ENCODE measurements at regions not wholly inside any gene's neighbourhood (a gene's known extent, or its start where the extent isn't known, plus 50 kb on each side); places are given as distances from the start of the nearest gene placed in this dataset.
"Not testable (repeated sequence)": the region's sequence is repeated elsewhere in the genome, so short reads cannot be mapped to it uniquely, and the experiment has no call there.

DNA sequence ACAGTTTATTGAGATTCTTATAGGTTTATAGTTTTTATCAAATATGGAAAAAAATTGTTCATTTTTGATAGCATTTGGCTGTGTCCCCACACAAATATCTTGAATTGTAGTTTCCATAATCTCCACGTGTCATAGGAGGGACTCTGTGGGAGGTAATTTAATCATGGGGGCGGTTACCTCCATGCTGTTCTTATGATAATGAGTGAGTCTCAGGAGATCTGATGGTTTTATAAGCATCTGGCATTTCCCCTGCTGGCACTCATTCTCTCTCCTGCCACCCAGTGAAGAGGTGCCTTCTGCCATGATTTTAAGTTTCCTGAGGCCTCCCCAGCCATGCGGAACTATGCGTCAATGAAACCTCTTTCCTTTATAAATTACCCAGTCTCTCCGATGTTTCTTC, 420.6 kb upstream of the KAZN start:
- DNase-seq (ENCODE audit: extremely low read depth in 1 of 2, low read depth in 1 of 2), result not testable (repeated sequence)

DNA sequence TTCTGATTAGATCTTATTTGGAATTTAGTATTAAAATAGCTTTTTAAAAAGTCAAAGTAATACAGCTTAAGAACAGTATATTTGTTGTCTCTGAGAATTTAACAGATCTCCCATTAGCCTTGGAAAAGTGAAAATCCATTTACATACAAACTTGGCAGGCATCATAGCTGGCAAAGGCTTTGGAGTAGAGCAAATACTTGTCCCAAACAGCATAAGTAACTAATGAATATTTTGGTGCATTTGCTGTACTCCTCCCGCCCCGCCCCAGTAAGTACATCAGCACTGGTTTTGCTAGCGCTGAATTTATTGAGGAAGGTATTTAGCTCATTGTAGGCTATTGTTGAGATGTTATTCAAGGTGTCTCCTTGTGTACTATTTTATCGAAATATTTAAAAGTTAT, 417.7 kb upstream of the KAZN start:
- DNase-seq (ENCODE audit: extremely low read depth in 1 of 2, low read depth in 1 of 2), result no peak

DNA sequence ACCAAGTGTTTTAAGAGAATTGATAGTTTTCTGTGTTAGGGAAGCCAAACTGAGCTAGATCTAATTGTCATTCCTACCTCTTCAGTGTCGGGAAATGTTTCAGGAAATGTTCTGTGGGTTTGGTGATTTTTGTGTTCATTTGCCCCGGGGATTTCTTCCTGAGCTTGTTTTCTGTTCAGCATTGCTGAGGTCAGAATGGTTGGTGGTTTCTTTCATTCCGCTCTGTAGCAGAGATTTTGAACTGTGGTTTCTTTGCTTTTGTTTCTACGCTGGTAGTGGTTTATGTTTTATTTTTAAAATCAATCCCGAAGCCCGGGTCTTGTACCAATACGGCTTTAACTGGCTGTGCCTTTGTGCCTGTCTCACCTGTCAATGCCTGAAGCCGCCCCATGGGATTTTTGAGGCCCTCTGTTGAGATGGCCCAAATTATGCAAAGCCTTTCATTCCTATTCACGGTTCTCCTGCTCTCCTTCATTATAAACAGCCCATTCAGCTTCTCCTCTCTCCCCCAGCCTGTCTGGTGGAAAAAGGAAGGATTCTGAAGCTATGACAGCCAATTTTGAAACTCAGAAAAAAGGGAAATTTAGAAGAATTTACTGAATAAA, 417.2 kb upstream of the KAZN start:
- DNase-seq (ENCODE audit: extremely low read depth in 1 of 2, low read depth in 1 of 2), result no peak

DNA sequence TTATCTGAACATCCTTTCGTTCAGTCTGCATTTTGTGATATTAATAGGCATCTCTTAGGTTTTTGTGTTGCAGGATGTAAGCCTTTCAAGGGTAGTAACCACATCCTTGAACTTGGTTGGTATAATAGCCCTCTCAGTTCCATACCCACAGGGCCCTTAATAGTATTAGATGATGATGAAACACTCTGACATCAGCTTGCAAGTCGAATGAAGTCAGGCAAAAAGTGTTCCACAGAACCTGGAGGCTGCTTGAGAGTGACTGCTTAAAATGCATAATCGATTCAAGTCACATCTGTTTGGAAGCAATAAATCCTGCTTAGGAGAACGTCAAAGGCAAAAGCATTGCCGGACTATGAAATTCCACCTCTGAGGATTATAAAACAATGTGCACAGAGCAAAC, 415.6 kb upstream of the KAZN start:
- no peak for DNase-seq (ENCODE audit: extremely low read depth in 1 of 2, low read depth in 1 of 2)

DNA sequence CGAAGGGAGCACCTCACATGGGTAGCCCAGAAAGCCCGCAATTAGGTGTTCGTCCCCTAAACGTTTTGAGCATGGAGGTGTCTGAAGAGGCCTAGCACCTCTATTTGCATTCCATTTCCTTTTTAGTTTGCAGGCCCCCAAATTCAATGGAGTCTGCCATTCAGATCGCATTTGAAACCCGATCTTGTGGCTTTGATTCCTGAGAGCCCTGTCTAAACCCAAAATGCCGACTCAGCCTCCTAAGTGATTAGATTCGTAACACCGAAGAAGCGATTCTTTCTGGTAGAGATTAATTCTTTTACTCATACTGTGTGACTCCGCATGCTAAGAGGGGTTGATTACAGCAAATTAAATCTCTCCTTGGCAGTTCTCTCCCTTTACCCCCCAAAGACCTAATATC, 415.2 kb upstream of the KAZN start:
- DNase-seq (ENCODE audit: extremely low read depth in 1 of 2, low read depth in 1 of 2), result no peak

DNA sequence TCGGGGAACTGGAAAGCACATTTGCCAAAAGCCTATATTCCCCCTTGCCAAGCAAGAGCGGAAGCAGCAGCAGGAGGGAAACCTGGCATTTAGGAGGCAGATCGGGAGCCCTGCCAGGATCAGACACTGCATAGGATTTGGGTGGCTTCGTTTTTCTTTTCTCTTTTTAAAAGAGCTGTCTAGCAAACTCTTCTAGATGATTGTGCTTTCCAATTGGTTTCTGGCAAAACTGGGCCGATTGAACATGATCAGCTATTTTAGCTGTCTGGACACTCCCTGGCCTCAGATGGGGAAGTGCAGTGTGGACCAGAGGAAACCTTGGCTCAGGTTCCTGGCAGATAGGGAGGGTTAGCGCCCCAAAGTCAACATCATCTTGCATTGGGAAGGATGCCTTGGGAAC, 414.0 kb upstream of the KAZN start:
- DNase-seq (ENCODE audit: extremely low read depth in 1 of 2, low read depth in 1 of 2), result no peak

DNA sequence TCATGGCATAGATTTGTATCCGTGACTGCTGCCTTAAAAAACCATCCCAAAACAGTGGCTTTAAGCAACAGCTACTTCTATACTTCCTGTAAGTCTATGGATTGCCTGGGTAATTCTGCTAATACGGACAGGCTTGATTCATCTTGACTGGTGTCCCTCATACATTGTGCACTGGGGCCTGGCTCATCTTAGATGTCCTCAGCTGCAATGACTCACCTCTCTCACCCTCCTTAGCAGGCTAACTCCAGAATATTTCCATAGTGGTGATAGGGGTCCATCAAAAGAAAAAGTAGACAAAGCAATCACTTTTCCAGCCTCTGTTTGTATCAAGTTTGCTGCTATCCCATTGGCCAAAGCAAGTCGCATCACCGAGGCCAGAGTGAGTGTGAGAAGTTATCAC, 409.1 kb upstream of the KAZN start:
- no peak for DNase-seq (ENCODE audit: extremely low read depth in 1 of 2, low read depth in 1 of 2)

DNA sequence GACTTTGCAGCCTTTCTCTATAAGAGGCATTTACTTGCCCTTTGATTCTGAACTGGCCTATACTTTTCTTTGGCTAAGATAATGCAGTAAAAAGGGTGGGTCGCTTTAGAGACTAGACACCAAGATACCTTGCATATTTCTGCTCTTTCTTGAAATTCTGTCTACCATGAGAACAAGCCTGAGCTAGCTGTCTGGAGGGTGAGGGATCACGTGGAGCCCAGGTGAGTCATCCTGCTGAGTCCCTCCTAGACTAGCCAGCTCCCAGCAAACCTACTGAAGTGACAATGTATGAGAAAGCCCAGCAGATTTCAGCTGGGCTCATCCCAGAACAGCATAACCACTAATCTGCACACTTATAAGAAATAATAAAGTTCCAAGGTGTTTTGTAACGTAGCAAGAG, 408.0 kb upstream of the KAZN start:
- DNase-seq (ENCODE audit: extremely low read depth in 1 of 2, low read depth in 1 of 2), result no peak

DNA sequence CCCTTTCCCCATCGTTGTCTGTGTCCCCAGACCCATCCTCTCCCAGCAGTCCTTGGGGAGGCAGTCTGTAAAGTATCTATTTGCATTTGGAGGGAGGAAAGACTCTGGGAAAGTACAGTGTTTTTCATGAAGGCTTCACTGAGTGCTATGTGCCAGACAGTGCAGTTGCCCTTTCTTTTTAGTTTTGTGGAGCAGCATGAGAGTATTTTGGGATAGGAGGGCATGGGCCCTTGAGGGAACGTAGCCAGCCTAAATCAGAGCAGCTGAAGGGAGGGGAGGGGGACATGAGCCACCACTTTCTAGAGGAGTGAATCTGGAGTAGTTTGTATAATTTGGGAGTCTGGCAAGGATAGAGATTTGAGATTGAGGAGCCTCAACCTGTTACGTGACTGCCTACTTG, 404.0 kb upstream of the KAZN start:
- DNase-seq (ENCODE audit: extremely low read depth in 1 of 2, low read depth in 1 of 2), result no peak

DNA sequence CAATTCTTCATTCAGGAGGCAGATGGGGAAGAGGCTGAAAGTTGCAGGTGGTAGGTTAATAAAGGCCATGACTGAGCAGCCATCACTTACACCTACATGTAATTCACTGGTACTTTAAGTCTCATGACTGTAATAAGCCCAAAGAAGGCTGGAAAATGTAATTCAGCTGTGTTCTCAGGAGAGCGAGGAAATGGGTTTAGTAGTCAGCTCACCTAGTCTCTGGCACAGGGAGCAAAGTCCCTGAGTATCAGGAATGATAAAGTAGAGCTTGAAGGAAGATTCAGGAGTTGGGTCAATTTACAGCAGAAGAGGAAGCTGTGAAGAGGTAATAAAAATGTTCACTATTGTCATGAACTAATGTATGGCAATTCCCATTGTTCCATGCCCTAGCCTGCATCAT, 393.4 kb upstream of the KAZN start:
- no peak for DNase-seq (ENCODE audit: extremely low read depth in 1 of 2, low read depth in 1 of 2)

DNA sequence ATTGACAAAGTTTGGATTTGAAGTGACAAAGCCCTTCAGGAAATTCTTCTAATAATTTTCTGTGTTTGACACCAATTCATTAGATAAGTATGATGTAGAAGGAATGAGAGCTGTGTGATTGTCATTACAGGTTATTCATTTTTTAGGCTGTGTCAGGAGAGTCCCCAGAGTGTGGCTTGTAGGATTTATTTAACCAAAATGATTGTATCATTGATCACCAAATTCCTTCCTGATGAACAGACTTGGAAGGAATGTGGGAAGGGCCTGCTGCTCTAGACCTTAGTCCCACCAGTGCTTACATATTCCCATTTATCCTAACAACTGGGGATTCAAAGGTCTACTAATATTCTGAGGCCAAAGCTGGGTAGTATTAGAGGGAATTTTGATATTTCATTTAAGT, 383.3 kb upstream of the KAZN start:
- DNase-seq (ENCODE audit: extremely low read depth in 1 of 2, low read depth in 1 of 2), result no peak

DNA sequence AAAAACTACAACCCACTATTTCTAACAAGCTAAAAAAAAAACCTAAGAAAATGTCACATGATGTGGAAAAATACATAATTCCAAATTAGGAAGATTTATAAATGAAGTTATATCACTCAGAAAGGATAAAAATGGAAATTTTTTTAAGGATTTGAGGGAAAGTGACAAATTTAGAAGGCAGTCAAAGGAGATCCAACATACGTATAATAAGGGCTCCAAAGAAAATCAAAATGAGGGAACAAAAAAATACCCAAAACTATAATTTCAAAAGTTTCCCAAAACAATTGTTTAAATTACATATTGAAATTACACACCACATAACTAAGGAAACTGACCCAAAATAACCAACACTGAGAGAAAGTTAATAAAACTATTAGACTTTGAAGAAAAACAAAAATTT, 381.1 kb upstream of the KAZN start:
- DNase-seq (ENCODE audit: extremely low read depth in 1 of 2, low read depth in 1 of 2), result no peak

DNA sequence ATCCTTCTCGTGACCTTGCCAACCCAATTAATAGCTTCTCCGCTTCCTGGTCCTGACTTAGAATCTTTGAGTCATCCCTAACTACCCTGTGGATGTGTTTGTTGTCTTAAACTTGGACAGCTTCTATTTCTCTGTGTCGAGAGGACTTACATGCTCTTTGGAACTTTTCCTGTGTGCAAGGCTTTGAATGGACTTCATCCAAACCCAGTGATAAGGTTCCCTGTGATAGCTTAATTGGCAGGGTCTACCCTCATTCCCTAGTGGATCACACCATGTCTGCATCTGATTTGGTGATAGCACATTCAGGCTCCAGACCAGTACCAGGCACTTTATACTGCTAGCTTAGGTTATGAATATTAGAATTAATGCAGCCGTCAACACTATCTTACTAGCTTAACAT, 378.2 kb upstream of the KAZN start:
- DNase-seq (ENCODE audit: extremely low read depth in 1 of 2, low read depth in 1 of 2), result no peak

DNA sequence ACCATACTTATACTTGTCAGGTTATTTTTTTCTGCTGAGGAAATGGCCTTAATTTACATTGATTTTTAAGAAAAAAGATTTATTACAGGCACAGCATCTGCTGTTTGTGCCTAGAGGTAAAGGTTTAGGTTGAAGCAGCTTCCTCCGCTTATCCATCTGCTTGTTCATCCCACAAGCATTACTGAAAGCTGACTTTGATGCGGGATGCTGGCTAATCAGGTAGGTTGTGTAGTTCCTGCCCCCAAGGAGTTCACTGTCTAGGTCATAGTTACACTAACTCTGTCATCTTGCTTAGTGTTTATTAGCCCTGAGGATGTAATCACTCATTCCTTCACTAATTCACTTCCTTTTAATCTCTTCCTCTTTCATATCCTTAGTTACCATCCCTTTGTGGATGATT, 377.7 kb upstream of the KAZN start:
- no peak for DNase-seq (ENCODE audit: extremely low read depth in 1 of 2, low read depth in 1 of 2)

DNA sequence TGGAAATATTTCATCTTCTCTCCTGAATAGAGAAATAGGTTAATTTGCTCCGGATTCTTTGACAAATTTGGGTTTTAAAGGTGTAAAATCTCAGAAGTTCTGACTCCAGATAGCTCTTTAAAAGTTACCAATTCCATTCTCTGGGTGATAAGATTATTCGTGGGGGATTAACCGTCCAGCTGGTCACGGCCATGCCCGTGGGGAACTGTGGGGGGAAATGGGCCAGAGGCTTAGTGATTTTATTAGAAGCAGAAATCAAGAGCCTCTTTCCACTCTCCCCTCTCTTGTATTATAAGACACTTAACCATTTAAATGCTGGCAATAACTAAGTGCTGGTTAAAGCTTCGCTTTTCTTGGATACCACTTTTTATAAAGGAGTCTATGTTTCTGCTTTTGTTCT, 376.4 kb upstream of the KAZN start:
- no peak for DNase-seq (ENCODE audit: extremely low read depth in 1 of 2, low read depth in 1 of 2)

DNA sequence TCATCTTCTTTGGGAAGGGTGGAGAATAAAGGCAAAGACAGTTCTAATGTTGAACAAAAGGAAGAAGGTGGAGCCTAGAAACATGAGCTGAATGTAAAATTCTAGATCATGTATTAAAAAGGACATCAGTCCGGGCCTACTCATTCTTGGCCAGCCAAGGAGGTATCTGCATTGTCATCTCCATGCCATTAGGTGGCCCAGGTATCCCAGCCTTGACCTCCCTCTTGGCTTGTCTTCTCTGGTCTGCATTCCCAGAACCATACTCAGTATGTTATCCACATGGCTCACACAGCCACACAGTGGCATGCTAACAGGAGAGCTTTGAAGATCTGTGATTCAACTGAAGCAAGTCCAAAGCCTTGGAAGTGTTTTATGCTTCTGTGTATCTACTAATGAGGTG, 369.8 kb upstream of the KAZN start:
- no peak for DNase-seq (ENCODE audit: extremely low read depth in 1 of 2, low read depth in 1 of 2)

DNA sequence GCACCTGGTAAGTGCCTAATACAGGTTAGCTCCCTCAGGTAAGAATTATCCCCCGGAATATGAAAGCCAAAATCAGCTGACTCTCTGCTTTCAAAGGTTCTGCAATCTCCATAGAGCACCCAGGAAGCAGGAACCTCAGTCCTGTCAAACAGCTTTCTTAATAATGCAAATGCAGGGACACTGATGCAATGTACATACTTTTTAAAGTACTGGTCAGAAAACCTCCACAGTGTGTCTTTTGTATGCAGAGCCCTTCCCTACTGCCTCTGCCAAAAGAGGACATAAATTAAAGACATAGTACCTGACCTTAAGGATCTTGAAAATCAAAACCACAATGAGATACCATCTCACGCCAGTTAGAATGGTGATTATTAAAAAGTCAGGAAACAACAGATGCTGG, 365.0 kb upstream of the KAZN start:
- no peak for DNase-seq (ENCODE audit: extremely low read depth in 1 of 2, low read depth in 1 of 2)

DNA sequence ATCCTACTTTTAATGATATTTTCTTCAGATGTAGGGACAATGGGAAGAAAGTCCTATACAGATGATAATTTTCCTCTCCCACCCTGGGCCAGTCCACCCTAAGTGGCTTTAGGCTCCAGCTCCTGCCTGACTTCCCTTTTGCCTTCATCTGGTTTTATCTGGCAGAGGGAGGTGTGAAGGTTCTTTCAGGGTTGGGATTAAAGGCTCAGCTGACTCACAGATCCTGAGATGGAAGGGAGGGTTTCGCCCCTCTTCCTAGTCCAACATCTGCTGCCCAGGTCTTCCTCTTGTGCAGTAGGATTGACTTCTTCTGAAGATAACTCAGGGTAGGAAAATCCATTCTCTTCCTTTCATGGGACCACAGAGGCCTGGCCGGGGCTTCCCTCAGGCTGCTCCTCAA, 362.4 kb upstream of the KAZN start:
- no peak for DNase-seq (ENCODE audit: extremely low read depth in 1 of 2, low read depth in 1 of 2)

DNA sequence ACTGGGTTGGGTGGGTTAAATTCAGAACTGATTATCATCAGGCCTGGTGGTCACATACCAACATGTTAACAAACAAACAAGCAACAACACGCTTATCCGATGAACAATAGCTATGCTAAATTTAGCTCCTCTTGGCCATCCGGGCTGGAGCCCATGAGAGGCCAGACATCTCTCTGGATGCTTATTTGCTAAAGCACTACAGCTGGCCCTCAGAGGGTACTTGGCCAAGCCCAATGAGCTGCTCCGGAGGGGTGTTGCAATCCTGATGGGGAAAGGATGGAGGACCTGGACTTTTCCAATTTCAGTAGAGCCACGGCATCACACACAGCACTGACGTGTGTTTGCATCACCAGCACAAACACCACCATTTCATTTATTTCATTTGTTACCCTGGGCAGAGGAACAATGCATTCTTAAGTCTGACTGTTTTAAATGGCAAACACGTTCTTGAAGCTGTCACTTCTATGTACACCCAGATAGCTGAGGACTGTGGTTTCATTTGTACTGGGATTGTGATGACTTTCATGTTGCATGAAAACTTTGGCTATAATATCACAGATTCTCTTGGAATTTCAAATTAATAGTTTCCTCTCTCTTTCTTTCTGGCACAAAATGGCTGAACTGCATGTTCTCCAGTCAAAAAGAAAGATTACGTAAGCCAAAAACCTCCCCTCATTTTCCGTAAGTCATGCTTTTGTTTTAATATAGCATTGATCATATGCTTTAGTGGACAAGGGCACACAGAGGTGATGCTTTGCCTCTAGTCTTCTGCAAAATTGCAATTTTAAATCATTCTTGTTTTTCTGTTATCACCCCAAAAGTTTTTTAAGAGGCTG, 359.8 kb upstream of the KAZN start:
- DNase-seq (ENCODE audit: extremely low read depth in 1 of 2, low read depth in 1 of 2), result no peak

DNA sequence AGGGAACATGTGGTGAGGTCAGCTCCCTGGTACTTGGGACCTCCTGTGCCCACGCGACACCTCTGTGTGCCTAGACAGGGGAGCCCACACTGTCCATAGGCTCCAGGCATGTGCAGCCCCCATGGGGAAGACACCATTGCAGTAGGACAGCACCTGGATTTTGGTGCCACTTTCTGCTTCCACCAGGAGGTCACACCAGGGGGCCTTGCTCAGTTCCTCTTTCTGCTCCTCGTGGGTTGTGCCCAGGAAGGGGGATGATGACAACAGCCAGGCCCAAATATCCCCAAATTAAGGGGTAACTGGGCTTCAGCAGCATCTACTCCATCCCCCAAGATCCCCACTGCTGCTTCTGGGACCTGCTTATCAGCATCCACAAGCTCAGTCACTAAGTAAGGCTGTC, 358.2 kb upstream of the KAZN start:
- no peak for DNase-seq (ENCODE audit: extremely low read depth in 1 of 2, low read depth in 1 of 2)

DNA sequence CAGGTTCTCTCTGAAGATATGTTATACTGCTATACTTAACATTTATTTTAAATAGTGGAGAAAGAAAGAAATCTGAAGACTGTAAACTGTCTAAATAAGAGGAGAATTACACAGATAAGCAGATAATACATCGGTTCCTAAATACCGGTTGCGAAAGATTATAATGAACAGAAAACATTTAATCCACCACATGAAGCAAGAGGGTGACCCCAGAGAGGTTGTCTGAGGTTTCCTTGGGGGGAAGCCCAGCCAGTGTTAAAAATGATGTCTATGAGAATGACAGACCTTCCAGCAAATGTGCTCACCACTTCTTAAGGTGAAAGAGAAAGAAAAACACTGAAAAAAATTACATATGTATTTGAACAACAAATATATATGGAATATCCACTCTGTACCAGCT, 356.4 kb upstream of the KAZN start:
- DNase-seq (ENCODE audit: extremely low read depth in 1 of 2, low read depth in 1 of 2), result no peak

DNA sequence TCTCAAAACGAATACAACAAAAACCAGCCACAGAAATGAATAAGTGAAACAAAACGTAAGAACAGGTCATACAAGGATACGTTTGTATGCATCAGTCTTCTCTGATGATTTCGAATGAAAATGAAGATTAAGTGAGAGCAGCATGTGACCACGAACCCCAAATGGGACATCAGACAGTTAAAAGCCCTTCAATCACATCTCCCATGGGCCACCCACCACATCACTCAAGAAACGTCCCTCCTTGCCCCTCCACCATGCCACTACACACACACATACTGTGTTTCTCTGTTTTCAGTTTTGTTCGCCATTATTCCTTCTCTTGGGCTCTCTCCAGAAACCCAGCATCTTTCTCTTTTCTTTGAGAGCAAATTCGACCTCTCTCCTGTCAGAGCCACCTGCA, 355.6 kb upstream of the KAZN start:
- DNase-seq (ENCODE audit: extremely low read depth in 1 of 2, low read depth in 1 of 2), result no peak

DNA sequence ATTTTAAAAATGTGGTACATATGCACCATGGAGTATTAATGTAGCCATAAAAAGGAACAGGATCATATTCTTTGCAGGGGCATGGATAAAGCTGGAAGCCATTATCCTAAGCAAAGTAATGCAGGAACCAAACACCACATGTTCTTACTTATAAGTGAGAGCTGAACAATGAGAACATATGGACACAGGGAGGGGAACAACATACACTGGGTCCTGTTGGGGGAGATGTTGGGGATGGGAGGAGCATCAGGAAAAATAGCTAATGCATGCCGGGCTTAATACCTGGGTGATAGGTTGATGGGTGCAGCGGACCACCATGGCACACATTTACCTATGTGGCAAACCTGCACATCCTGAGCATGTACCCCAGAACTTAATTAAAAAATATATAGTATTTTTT, 352.5 kb upstream of the KAZN start:
- no peak for DNase-seq (ENCODE audit: extremely low read depth in 1 of 2, low read depth in 1 of 2)

All from activated CD8-positive, alpha-beta memory T cell treated with anti-CD3 and anti-CD28 coated beads for 1 hour (primary cell).